ENCODE measurements at regions not wholly inside any gene's neighbourhood (a gene's known extent, or its start where the extent isn't known, plus 50 kb on each side); places are given as distances from the start of the nearest gene placed in this dataset.
A peak's percentile ranks its signal among the peaks of the same experiment; 100 is the strongest.

- Histone ChIP-seq H3K27me3 (ENCODE audit: control insufficient read depth in 3 of 3, insufficient read depth in 3 of 3, low read length in 3 of 3) (no peaks in the 10 kb centered on the region), H3K4me3 (ENCODE audit: low read length in 3 of 3) (no peak overlapping the region), H3K4me1 (ENCODE audit: control insufficient read depth in 3 of 3, insufficient read depth in 3 of 3, low read length in 3 of 3) (peaks cover 20 to 32% (median 29%) of the 10 kb centered on the region in 3 donors), H3K36me3 (ENCODE audit: control insufficient read depth in 3 of 3, insufficient read depth in 3 of 3, low read length in 3 of 3) (no peaks in the 10 kb centered on the region), H3K27ac (ENCODE audit: low read depth, low read length) (no peak overlapping the region), H3K9ac (ENCODE audit: low read depth in 1 of 3, low read length in 3 of 3) (no peak overlapping the region), H3K9me3 (ENCODE audit: control insufficient read depth in 3 of 3, low read length in 3 of 3) (no peaks in the 10 kb centered on the region)
These were observed 191.1 kb downstream of the MAP2K6 start for GRCh38 chr17:69605571-69605970.

GRCh38 chr17:69606142-69606800, 191.8 kb downstream of the MAP2K6 start:
- no peaks in the 10 kb centered on the region for H3K36me3 ChIP-seq (ENCODE audit: control insufficient read depth in 3 of 3, insufficient read depth in 3 of 3, low read length in 3 of 3)
- H3K27ac ChIP-seq (ENCODE audit: low read depth, low read length): no peak overlapping the region
- peaks cover 20 to 32% (median 29%) of the 10 kb centered on the region in 3 donors for H3K4me1 ChIP-seq (ENCODE audit: control insufficient read depth in 3 of 3, insufficient read depth in 3 of 3, low read length in 3 of 3)
- no peak overlapping the region for H3K4me3 ChIP-seq (ENCODE audit: low read length in 3 of 3)
- H3K9ac ChIP-seq (ENCODE audit: low read depth in 1 of 3, low read length in 3 of 3): no peak overlapping the region
- H3K9me3 ChIP-seq (ENCODE audit: control insufficient read depth in 3 of 3, low read length in 3 of 3): no peaks in the 10 kb centered on the region
- no peaks in the 10 kb centered on the region for H3K27me3 ChIP-seq (ENCODE audit: control insufficient read depth in 3 of 3, insufficient read depth in 3 of 3, low read length in 3 of 3)

- Histone ChIP-seq H3K9ac (ENCODE audit: low read depth in 1 of 3, low read length in 3 of 3) (peak overlapping the region in 1 of 3 donors; percentile 40), H3K27me3 (ENCODE audit: control insufficient read depth in 3 of 3, insufficient read depth in 3 of 3, low read length in 3 of 3) (no peaks in the 10 kb centered on the region), H3K4me3 (ENCODE audit: low read length in 3 of 3) (no peak overlapping the region), H3K36me3 (ENCODE audit: control insufficient read depth in 3 of 3, insufficient read depth in 3 of 3, low read length in 3 of 3) (no peaks in the 10 kb centered on the region), H3K27ac (ENCODE audit: low read depth, low read length) (peak overlapping the region; percentile 90), H3K4me1 (ENCODE audit: control insufficient read depth in 3 of 3, insufficient read depth in 3 of 3, low read length in 3 of 3) (peaks cover 20 to 32% (median 29%) of the 10 kb centered on the region in 3 donors), H3K9me3 (ENCODE audit: control insufficient read depth in 3 of 3, low read length in 3 of 3) (no peaks in the 10 kb centered on the region)
These were observed 192.8 kb downstream of the MAP2K6 start for GRCh38 chr17:69607162-69607834.

GRCh38 chr17:69608141-69608540, 193.6 kb downstream of the MAP2K6 start:
- H3K4me1 ChIP-seq (ENCODE audit: control insufficient read depth in 3 of 3, insufficient read depth in 3 of 3, low read length in 3 of 3): peaks cover 20 to 32% (median 29%) of the 10 kb centered on the region in 3 donors
- H3K36me3 ChIP-seq (ENCODE audit: control insufficient read depth in 3 of 3, insufficient read depth in 3 of 3, low read length in 3 of 3): no peaks in the 10 kb centered on the region
- no peak overlapping the region for H3K4me3 ChIP-seq (ENCODE audit: low read length in 3 of 3)
- H3K9me3 ChIP-seq (ENCODE audit: control insufficient read depth in 3 of 3, low read length in 3 of 3): no peaks in the 10 kb centered on the region
- peak overlapping the region; percentile 90 for H3K27ac ChIP-seq (ENCODE audit: low read depth, low read length)
- peak overlapping the region in 1 of 3 donors; percentile 35 for H3K9ac ChIP-seq (ENCODE audit: low read depth in 1 of 3, low read length in 3 of 3)
- no peaks in the 10 kb centered on the region for H3K27me3 ChIP-seq (ENCODE audit: control insufficient read depth in 3 of 3, insufficient read depth in 3 of 3, low read length in 3 of 3)

GRCh38 chr17:69608808-69609472, 194.4 kb downstream of the MAP2K6 start:
- H3K4me3 ChIP-seq (ENCODE audit: low read length in 3 of 3): peak overlapping the region in 2 of 3 donors; percentile 23 to 25
- no peaks in the 10 kb centered on the region for H3K36me3 ChIP-seq (ENCODE audit: control insufficient read depth in 3 of 3, insufficient read depth in 3 of 3, low read length in 3 of 3)
- H3K4me1 ChIP-seq (ENCODE audit: control insufficient read depth in 3 of 3, insufficient read depth in 3 of 3, low read length in 3 of 3): peaks cover 20 to 32% (median 29%) of the 10 kb centered on the region in 3 donors
- H3K27me3 ChIP-seq (ENCODE audit: control insufficient read depth in 3 of 3, insufficient read depth in 3 of 3, low read length in 3 of 3): no peaks in the 10 kb centered on the region
- no peaks in the 10 kb centered on the region for H3K9me3 ChIP-seq (ENCODE audit: control insufficient read depth in 3 of 3, low read length in 3 of 3)
- H3K27ac ChIP-seq (ENCODE audit: low read depth, low read length): peak overlapping the region; percentile 90
- H3K9ac ChIP-seq (ENCODE audit: low read depth in 1 of 3, low read length in 3 of 3): peak overlapping the region; percentile 15 to 51 (median 26)

GRCh38 chr17:69609473-69610305, 195.2 kb downstream of the MAP2K6 start:
- Histone ChIP-seq H3K9me3 (ENCODE audit: control insufficient read depth in 3 of 3, low read length in 3 of 3) (no peaks in the 10 kb centered on the region), H3K4me1 (ENCODE audit: control insufficient read depth in 3 of 3, insufficient read depth in 3 of 3, low read length in 3 of 3) (peaks cover 20 to 32% (median 29%) of the 10 kb centered on the region in 3 donors), H3K27me3 (ENCODE audit: control insufficient read depth in 3 of 3, insufficient read depth in 3 of 3, low read length in 3 of 3) (no peaks in the 10 kb centered on the region), H3K9ac (ENCODE audit: low read depth in 1 of 3, low read length in 3 of 3) (peak overlapping the region; percentile 15 to 51 (median 26)), H3K36me3 (ENCODE audit: control insufficient read depth in 3 of 3, insufficient read depth in 3 of 3, low read length in 3 of 3) (no peaks in the 10 kb centered on the region), H3K4me3 (ENCODE audit: low read length in 3 of 3) (peak overlapping the region in 1 of 3 donors; percentile 7), H3K27ac (ENCODE audit: low read depth, low read length) (peak overlapping the region; percentile 90)

- Histone ChIP-seq H3K36me3 (ENCODE audit: control insufficient read depth in 3 of 3, insufficient read depth in 3 of 3, low read length in 3 of 3) (no peaks in the 10 kb centered on the region), H3K9me3 (ENCODE audit: control insufficient read depth in 3 of 3, low read length in 3 of 3) (no peaks in the 10 kb centered on the region), H3K9ac (ENCODE audit: low read depth in 1 of 3, low read length in 3 of 3) (no peak overlapping the region), H3K4me1 (ENCODE audit: control insufficient read depth in 3 of 3, insufficient read depth in 3 of 3, low read length in 3 of 3) (no peaks in the 10 kb centered on the region), H3K4me3 (ENCODE audit: low read length in 3 of 3) (no peak overlapping the region), H3K27ac (ENCODE audit: low read depth, low read length) (no peak overlapping the region), H3K27me3 (ENCODE audit: control insufficient read depth in 3 of 3, insufficient read depth in 3 of 3, low read length in 3 of 3) (no peaks in the 10 kb centered on the region)
These were observed 205.9 kb downstream of the MAP2K6 start for GRCh38 chr17:69620363-69620762.

- Histone ChIP-seq H3K9me3 (ENCODE audit: control insufficient read depth in 3 of 3, low read length in 3 of 3) (no peaks in the 10 kb centered on the region), H3K36me3 (ENCODE audit: control insufficient read depth in 3 of 3, insufficient read depth in 3 of 3, low read length in 3 of 3) (no peaks in the 10 kb centered on the region), H3K4me1 (ENCODE audit: control insufficient read depth in 3 of 3, insufficient read depth in 3 of 3, low read length in 3 of 3) (no peaks in the 10 kb centered on the region), H3K27me3 (ENCODE audit: control insufficient read depth in 3 of 3, insufficient read depth in 3 of 3, low read length in 3 of 3) (no peaks in the 10 kb centered on the region), H3K9ac (ENCODE audit: low read depth in 1 of 3, low read length in 3 of 3) (no peak overlapping the region), H3K27ac (ENCODE audit: low read depth, low read length) (no peak overlapping the region), H3K4me3 (ENCODE audit: low read length in 3 of 3) (no peak overlapping the region)
These were observed 211.0 kb downstream of the MAP2K6 start for GRCh38 chr17:69625474-69625873.

- Histone ChIP-seq H3K27me3 (ENCODE audit: control insufficient read depth in 3 of 3, insufficient read depth in 3 of 3, low read length in 3 of 3) (no peaks in the 10 kb centered on the region), H3K36me3 (ENCODE audit: control insufficient read depth in 3 of 3, insufficient read depth in 3 of 3, low read length in 3 of 3) (no peaks in the 10 kb centered on the region), H3K4me1 (ENCODE audit: control insufficient read depth in 3 of 3, insufficient read depth in 3 of 3, low read length in 3 of 3) (no peaks in the 10 kb centered on the region), H3K27ac (ENCODE audit: low read depth, low read length) (no peak overlapping the region), H3K4me3 (ENCODE audit: low read length in 3 of 3) (no peak overlapping the region), H3K9me3 (ENCODE audit: control insufficient read depth in 3 of 3, low read length in 3 of 3) (no peaks in the 10 kb centered on the region), H3K9ac (ENCODE audit: low read depth in 1 of 3, low read length in 3 of 3) (no peak overlapping the region)
These were observed 215.6 kb downstream of the MAP2K6 start for GRCh38 chr17:69630056-69630635.

All from skeletal muscle tissue (tissue), 3 donors.